Fibroblast of lung (primary cell): ENCODE measurements at regions not wholly inside any gene's neighbourhood (a gene's known extent, or its start where the extent isn't known, plus 50 kb on each side); places are given as distances from the start of the nearest gene placed in this dataset.

Experiments used
- DNase-seq, 2 donors: peaks; one replicate each; pipeline versions ENCODE4 v3.0.0 to v3.0.0-alpha.2; 2010; ENCODE audit warnings: low read depth in 2 of 2
- H2AFZ ChIP-seq: 2 replicates; pipeline ENCODE4 v1.5.1; 2012; ENCODE audit warnings: low read length, control low read depth, inconsistent platforms
- H3K27ac ChIP-seq: 2 replicates; pipeline ENCODE4 v1.5.1; 2011; ENCODE audit warnings: low read length, control low read depth; ENCODE audit not compliant: insufficient read depth
- H3K27me3 ChIP-seq: 2 replicates; pipeline ENCODE4 v1.5.1; 2011; ENCODE audit warnings: mild to moderate bottlenecking, low read length; ENCODE audit not compliant: control insufficient read depth, insufficient read depth
- H3K36me3 ChIP-seq: 2 replicates; pipeline ENCODE4 v1.5.1; 2011; ENCODE audit warnings: low read length; ENCODE audit not compliant: control insufficient read depth, insufficient read depth
- H3K4me1 ChIP-seq: 2 replicates; pipeline ENCODE4 v1.5.1; 2011; ENCODE audit warnings: low read length; ENCODE audit not compliant: control insufficient read depth, insufficient read depth; ENCODE audit errors: extremely low read depth
- H3K4me2 ChIP-seq: 2 replicates; pipeline ENCODE4 v1.5.1; 2011; ENCODE audit warnings: low read length, control low read depth; ENCODE audit not compliant: insufficient read depth; ENCODE audit errors: extremely low read depth
- H3K4me3 ChIP-seq, 4 experiments: fragments of 200-600 bp in 1 of 4; sonication (generic) in 1 of 4; replicated peaks in 1 of 4; 2 replicates each; pipeline ENCODE4 v1.5.1; 2011 to 2016; ENCODE audit warnings: low read length in 4 of 4, low read depth in 3 of 4, mild to moderate bottlenecking in 3 of 4, control low read depth in 2 of 4, inconsistent platforms in 1 of 4, mixed read lengths in 1 of 4; ENCODE audit not compliant: insufficient read depth in 1 of 4; ENCODE audit errors: control extremely low read depth in 1 of 4
- H3K79me2 ChIP-seq: 2 replicates; pipeline ENCODE4 v1.5.1; 2012; ENCODE audit warnings: mild to moderate bottlenecking, low read length, inconsistent platforms; ENCODE audit not compliant: control insufficient read depth, insufficient read depth
- H3K9ac ChIP-seq: 2 replicates; pipeline ENCODE4 v1.5.1; 2011; ENCODE audit warnings: mild to moderate bottlenecking, low read length, control low read depth; ENCODE audit not compliant: insufficient read depth
- H3K9me3 ChIP-seq: 2 replicates; pipeline ENCODE4 v1.5.1; 2012; ENCODE audit warnings: low read depth, low read length; ENCODE audit not compliant: control insufficient read depth, insufficient read depth
- H4K20me1 ChIP-seq: 2 replicates; pipeline ENCODE4 v1.5.1; 2011; ENCODE audit warnings: low read length; ENCODE audit not compliant: control insufficient read depth, insufficient read depth; ENCODE audit errors: extremely low read depth
- CTCF ChIP-seq, 2 donors: IDR thresholded peaks in 1 of 2; conservative IDR thresholded peaks in 1 of 2; 1 replicate in 1 of 2; 2 replicates in 1 of 2; pipeline ENCODE4 v1.5.1; 2011 to 2012; ENCODE audit warnings: low read length in 2 of 2, control low read depth in 1 of 2, inconsistent platforms in 1 of 2, low read depth in 1 of 2, mild to moderate bottlenecking in 1 of 2
- EZH2 ChIP-seq: IDR thresholded peaks from 2 replicates; pipeline ENCODE4 v1.5.1; 2012; ENCODE audit warnings: low read length, control low read depth, mild to moderate bottlenecking; ENCODE audit errors: missing control alignments

DNA sequence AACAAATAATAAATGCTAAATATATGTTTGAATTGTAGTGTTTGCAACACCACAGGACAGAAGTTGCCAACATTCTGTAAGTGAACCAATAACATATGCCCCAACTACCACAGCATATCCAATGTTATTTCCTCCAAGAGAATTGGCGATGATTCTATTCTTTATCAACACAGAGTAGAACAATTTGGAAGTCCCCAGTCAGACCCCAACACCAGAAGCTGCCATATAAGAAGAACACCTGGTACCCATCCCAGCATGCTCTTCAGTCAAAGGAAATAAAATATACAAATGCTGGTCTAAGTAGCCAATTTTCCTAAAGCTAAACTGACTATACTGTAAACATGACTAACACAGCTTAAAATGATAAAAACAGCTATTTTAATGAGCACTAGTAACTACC is 145.7 kb downstream of the KLF12 start:
- peaks cover 1% of the 10 kb centered on the region for H4K20me1 ChIP-seq
- TF ChIP-seq EZH2 = no peak
- no peak for TF ChIP-seq CTCF (conservative IDR thresholded peaks at IDR 0.05 in 1 of 2, IDR thresholded peaks at IDR 0.05 in 1 of 2; ENCODE audit: low read depth in 1 of 2, low read length in 2 of 2)
- H3K27ac ChIP-seq = no peak overlapping the region
- H3K4me1 ChIP-seq = no peaks in the 10 kb centered on the region
- H3K9me3 ChIP-seq = no peaks in the 10 kb centered on the region
- no peak overlapping the region for H2AFZ ChIP-seq
- no peak overlapping the region for H3K4me3 ChIP-seq
- H3K36me3 ChIP-seq = no peaks in the 10 kb centered on the region
- H3K79me2 ChIP-seq = no peaks in the 10 kb centered on the region
- no peak overlapping the region for H3K4me2 ChIP-seq
- no peak for DNase-seq
- H3K27me3 ChIP-seq = no peaks in the 10 kb centered on the region
- no peak overlapping the region for H3K9ac ChIP-seq

DNA sequence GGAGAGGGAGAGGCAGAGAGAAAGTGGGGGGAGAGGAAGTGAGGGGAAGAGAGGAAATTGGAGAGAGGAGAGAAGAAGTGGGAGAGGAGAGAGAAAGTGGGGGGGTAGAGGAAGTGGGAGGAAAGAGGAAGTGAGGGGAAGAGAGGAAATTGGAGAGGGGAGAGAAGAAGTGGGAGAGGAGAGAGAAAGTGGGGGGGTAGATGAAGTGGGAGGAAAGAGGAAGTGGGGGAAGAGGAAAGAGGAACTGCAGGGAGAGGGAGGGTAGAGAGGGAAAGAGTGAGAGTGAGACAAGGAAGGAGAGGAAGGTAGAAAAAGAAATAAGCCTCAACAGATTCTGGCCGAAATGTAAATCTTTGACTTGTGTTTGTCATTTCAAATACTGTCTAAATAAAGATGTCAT is 146.6 kb downstream of the KLF12 start:
- Histone ChIP-seq H2AFZ (no peak overlapping the region), H3K9ac (no peak overlapping the region), H3K79me2 (no peaks in the 10 kb centered on the region), H4K20me1 (peaks cover 1% of the 10 kb centered on the region), H3K9me3 (no peaks in the 10 kb centered on the region), H3K36me3 (no peaks in the 10 kb centered on the region), H3K4me2 (no peak overlapping the region), H3K27ac (no peak overlapping the region), H3K4me1 (no peaks in the 10 kb centered on the region), H3K4me3 (no peak overlapping the region), H3K27me3 (no peaks in the 10 kb centered on the region)
- no peak for TF ChIP-seq EZH2
- TF ChIP-seq CTCF (conservative IDR thresholded peaks at IDR 0.05 in 1 of 2, IDR thresholded peaks at IDR 0.05 in 1 of 2; ENCODE audit: low read depth in 1 of 2, low read length in 2 of 2) = no peak
- DNase-seq = no peak

DNA sequence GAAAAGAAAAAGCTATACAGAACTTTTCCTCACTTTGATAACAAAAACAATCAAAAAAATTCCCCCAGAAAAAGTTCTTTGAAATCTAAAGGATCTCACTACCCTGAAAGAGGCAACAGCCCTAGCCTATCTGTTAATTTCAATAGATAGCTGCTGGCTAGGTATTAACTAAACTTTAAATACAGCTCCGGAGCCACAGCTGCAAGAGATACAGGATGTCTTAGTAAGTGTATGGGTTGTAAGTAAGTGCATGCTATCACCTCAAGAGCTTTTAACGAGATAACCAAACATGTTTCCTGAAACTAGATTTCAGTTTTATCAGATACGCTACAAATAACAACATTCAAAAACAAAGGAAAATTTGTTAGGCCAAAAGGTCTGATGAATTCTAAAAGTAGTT is 148.4 kb downstream of the KLF12 start:
- DNase-seq = no peak
- H3K9ac ChIP-seq = no peak overlapping the region
- H3K4me1 ChIP-seq = no peaks in the 10 kb centered on the region
- TF ChIP-seq EZH2 (no peak), CTCF (conservative IDR thresholded peaks at IDR 0.05 in 1 of 2, IDR thresholded peaks at IDR 0.05 in 1 of 2; ENCODE audit: low read depth in 1 of 2, low read length in 2 of 2) (no peak)
- no peaks in the 10 kb centered on the region for H3K9me3 ChIP-seq
- no peaks in the 10 kb centered on the region for H3K79me2 ChIP-seq
- H3K27ac ChIP-seq = no peak overlapping the region
- no peak overlapping the region for H3K4me2 ChIP-seq
- H4K20me1 ChIP-seq = peaks cover 1% of the 10 kb centered on the region
- no peak overlapping the region for H3K4me3 ChIP-seq
- H2AFZ ChIP-seq = no peak overlapping the region
- H3K36me3 ChIP-seq = no peaks in the 10 kb centered on the region
- no peaks in the 10 kb centered on the region for H3K27me3 ChIP-seq
